BJ (cell line): ENCODE measurements at regions not wholly inside any gene's neighbourhood (a gene's known extent, or its start where the extent isn't known, plus 50 kb on each side); places are given as distances from the start of the nearest gene placed in this dataset.

Experiments
- CTCF ChIA-PET: fragments of 350-600 bp; formaldehyde crosslinking; extraction: SDS; loops from one replicate; lab custom pipeline; 2021; ENCODE audit warnings: antibody characterized with exemption, inconsistent platforms; lab: Yijun Ruan, JAX
- POLR2A ChIA-PET: fragments of 300-600 bp; sonication (Branson Sonifier 250); formaldehyde crosslinking; extraction: SDS; loops from one replicate; lab custom pipeline; 2021; ENCODE audit warnings: antibody characterized with exemption; lab: Charles Lee
- DNase-seq: peaks from one replicate; pipeline ENCODE4 v3.0.0-alpha.2; 2011; ENCODE audit warnings: low read depth
- H3K27me3 ChIP-seq: 2 replicates; pipeline ENCODE4 v1.6.0; 2011; ENCODE audit warnings: low read length; ENCODE audit not compliant: control insufficient read depth, insufficient read depth
- H3K36me3 ChIP-seq: 2 replicates; pipeline ENCODE4 v1.5.1; 2011; ENCODE audit warnings: low read length; ENCODE audit not compliant: control insufficient read depth, insufficient read depth
- H3K4me3 ChIP-seq: 2 replicates; pipeline ENCODE4 v1.5.1; 2011; ENCODE audit warnings: low read depth, mild to moderate bottlenecking, control low read depth, low read length
- TF ChIP-seq, protein P1 (sequence below): IDR thresholded peaks from 2 replicates; pipeline ENCODE4 v1.5.1; 2011; ENCODE audit warnings: low read depth, mild to moderate bottlenecking, control low read depth, inconsistent platforms, low read length, moderate library complexity; ENCODE audit not compliant: insufficient read depth

DNA sequence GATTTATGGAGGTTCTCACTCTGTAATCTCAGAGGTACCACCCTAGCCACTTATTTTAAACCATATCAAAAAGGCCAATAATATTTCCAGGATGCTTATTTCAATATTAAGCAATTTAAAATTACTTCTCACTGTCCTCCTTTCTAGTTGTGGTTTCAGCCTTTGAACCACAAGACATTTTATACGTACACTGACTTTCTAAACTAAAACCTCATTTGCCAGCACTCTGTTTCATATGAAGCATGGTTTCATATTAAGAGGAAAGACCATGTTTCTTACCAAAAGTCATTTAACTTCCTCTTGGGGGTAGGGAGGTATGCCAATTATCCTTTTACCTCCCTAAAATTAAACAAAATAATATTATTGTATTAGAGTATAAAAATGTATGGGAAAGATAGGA lies 399.8 kb downstream of the CDH7 start:
- Histone ChIP-seq H3K27me3 (no peaks in the 10 kb centered on the region), H3K36me3 (no peaks in the 10 kb centered on the region), H3K4me3 (no peak overlapping the region)
- TF ChIP-seq, protein P1, sequence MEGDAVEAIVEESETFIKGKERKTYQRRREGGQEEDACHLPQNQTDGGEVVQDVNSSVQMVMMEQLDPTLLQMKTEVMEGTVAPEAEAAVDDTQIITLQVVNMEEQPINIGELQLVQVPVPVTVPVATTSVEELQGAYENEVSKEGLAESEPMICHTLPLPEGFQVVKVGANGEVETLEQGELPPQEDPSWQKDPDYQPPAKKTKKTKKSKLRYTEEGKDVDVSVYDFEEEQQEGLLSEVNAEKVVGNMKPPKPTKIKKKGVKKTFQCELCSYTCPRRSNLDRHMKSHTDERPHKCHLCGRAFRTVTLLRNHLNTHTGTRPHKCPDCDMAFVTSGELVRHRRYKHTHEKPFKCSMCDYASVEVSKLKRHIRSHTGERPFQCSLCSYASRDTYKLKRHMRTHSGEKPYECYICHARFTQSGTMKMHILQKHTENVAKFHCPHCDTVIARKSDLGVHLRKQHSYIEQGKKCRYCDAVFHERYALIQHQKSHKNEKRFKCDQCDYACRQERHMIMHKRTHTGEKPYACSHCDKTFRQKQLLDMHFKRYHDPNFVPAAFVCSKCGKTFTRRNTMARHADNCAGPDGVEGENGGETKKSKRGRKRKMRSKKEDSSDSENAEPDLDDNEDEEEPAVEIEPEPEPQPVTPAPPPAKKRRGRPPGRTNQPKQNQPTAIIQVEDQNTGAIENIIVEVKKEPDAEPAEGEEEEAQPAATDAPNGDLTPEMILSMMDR: no peak
- POLR2A ChIA-PET: no interaction called here
- no peak for DNase-seq
- CTCF ChIA-PET: no interaction called here

DNA sequence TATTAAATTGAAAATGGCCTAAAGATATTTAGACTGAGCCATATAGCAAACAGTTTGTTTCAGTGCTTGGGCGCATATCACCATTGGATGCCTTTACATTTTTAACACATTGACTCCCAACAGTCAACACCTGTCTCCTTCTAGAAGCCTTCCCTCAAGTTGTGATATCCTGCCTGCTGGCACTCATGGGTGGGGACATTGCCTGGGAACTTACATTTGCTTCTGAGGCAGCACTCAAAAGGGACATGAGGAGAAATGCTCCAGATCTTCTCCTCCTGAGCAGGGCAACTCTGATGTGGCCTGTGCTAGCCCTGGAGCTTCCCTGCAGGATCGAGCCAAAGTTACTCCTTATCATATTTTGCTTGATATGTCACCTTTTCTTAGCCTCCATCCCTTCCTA lies 392.2 kb downstream of the CDH7 start:
- Histone ChIP-seq H3K4me3 (no peak overlapping the region), H3K36me3 (no peaks in the 10 kb centered on the region), H3K27me3 (no peaks in the 10 kb centered on the region)
- ChIA-PET POLR2A (no interaction called here), CTCF (no interaction called here)
- no peak for DNase-seq
- TF ChIP-seq, protein P1: no peak

DNA sequence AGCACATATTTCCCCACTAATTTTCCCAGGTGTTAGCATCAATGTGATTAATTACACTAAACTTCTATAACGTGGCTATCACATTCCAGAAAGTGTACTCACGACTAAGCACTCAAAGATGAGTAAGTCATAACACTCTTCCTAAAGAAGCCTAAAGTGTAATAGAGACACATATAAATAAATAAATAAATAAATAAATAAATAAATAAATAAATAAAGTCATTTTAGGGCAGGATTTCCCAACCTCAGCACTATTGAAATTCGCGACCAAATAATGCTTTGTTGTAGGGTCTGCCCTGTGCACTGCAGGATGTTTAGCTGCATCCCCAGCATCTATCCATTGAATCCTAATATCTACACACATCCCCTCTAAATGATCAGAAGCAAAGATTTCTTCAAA lies 390.9 kb downstream of the CDH7 start:
- H3K36me3 ChIP-seq: no peaks in the 10 kb centered on the region
- no peak overlapping the region for H3K4me3 ChIP-seq
- ChIA-PET POLR2A (no interaction called here), CTCF (no interaction called here)
- DNase-seq: no peak
- TF ChIP-seq, protein P1: no peak
- H3K27me3 ChIP-seq: no peaks in the 10 kb centered on the region

DNA sequence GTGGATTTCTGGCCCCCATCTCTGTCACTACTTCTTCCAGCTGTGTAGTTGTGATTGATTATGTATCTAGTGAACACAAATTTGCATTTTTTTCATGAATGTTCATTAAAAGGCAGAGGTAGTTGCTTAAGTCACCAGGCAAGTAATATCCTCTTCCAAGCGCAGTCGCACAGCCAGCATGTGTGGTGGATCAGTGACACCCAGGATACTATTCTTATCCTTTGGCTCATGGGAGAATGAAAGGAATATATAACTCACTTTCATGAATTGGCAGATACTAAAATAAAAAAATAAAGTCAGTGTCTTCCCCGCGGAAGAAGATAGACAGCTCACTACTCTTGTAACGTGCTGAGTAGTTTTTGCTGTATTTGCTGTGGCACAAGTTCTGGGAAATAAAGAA lies 387.8 kb downstream of the CDH7 start:
- Histone ChIP-seq H3K36me3 (no peaks in the 10 kb centered on the region), H3K4me3 (no peak overlapping the region), H3K27me3 (no peaks in the 10 kb centered on the region)
- ChIA-PET POLR2A (no interaction called here), CTCF (no interaction called here)
- no peak for DNase-seq
- TF ChIP-seq, protein P1: no peak

DNA sequence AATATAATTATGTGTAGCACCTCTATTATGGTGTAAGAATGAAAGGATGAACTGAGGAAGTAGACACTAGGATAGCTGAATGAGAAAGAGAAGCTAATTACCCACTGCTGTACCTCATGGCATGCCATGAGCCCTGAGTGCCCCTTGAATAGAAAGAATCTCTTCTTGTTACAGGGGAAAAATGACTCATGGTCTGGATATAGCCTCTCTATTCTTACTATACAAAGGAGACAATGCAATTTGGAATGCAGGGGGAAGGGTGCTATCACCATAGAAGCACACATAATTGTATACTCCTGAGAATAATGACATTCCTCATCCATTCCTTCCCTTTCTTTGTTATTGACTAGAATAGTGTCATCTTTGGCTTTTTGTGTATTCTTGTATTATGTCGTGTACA lies 385.2 kb downstream of the CDH7 start:
- H3K27me3 ChIP-seq: no peaks in the 10 kb centered on the region
- POLR2A ChIA-PET: no interaction called here
- no peak overlapping the region for H3K4me3 ChIP-seq
- CTCF ChIA-PET: interaction anchor here (0.6 kb wide), 1 partner anchor 1798 kb away, joined by 3 read pairs; no protein-coding TSS in a partner anchor
- no peaks in the 10 kb centered on the region for H3K36me3 ChIP-seq
- DNase-seq: no peak
- TF ChIP-seq, protein P1: no peak
